Spleen (tissue), 11 donors: ENCODE measurements at regions not wholly inside any gene's neighbourhood (a gene's known extent, or its start where the extent isn't known, plus 50 kb on each side); places are given as distances from the start of the nearest gene placed in this dataset.

Source experiments
- DNase-seq: peaks from one replicate; pipeline ENCODE4 v3.0.0-alpha.2; 2020
- H3K27ac ChIP-seq, 8 donors: fragments of 200-600 bp; sonication (generic) in 7 of 8; 1 replicate in 4 of 8; 2 replicates in 4 of 8; pipeline versions ENCODE4 v1.5.0 to v1.8.0; 2016 to 2021; ENCODE audit warnings: inconsistent platforms in 4 of 8, mild to moderate bottlenecking in 4 of 8, moderate library complexity in 1 of 8
- H3K27me3 ChIP-seq, 7 donors: fragments of 200-600 bp; sonication (generic) in 6 of 7; replicated peaks in 1 of 7; 1 replicate in 4 of 7; 2 replicates in 3 of 7; pipeline versions ENCODE4 v1.5.0 to v1.8.0; 2016 to 2021; ENCODE audit warnings: inconsistent platforms in 3 of 7, mild to moderate bottlenecking in 1 of 7
- H3K36me3 ChIP-seq, 6 donors: fragments of 200-600 bp; sonication (generic) in 5 of 6; 1 replicate in 4 of 6; 2 replicates in 2 of 6; pipeline versions ENCODE4 v1.5.0 to v1.8.0; 2016 to 2021; ENCODE audit warnings: inconsistent platforms in 2 of 6
- H3K4me1 ChIP-seq, 6 donors: fragments of 200-600 bp; sonication (generic) in 5 of 6; 1 replicate in 3 of 6; 2 replicates in 3 of 6; pipeline versions ENCODE4 v1.5.0 to v1.8.0; 2016 to 2021; ENCODE audit warnings: inconsistent platforms in 3 of 6
- H3K4me3 ChIP-seq, 8 donors: fragments of 200-600 bp; sonication (generic) in 7 of 8; 1 replicate in 4 of 8; 2 replicates in 4 of 8; pipeline versions ENCODE4 v1.5.0 to v1.8.0; 2016 to 2021; ENCODE audit warnings: inconsistent platforms in 4 of 8, mild to moderate bottlenecking in 4 of 8, moderate library complexity in 2 of 8
- H3K9me3 ChIP-seq, 8 donors: fragments of 200-600 bp; sonication (generic) in 7 of 8; 1 replicate in 4 of 8; 2 replicates in 4 of 8; pipeline versions ENCODE4 v1.5.0 to v1.8.0; 2016 to 2021; ENCODE audit warnings: inconsistent platforms in 4 of 8
- CTCF ChIP-seq, 11 experiments: fragments of 200-600 bp in 7 of 11; fragments of 450-650 bp in 4 of 11; sonication (generic) in 4 of 11; IDR thresholded peaks in 8 of 11; conservative IDR thresholded peaks in 3 of 11; 1 replicate in 7 of 11; 2 replicates in 4 of 11; pipeline versions ENCODE4 v1.4.0 to v1.8.0; 2016 to 2021; ENCODE audit warnings: antibody characterized with exemption in 11 of 11, inconsistent platforms in 4 of 11, mild to moderate bottlenecking in 1 of 11
- POLR2A ChIP-seq, 3 donors: fragments of 450-650 bp; IDR thresholded peaks; one replicate each; pipeline ENCODE4 v1.5.1; 2017; ENCODE audit warnings: antibody characterized with exemption in 3 of 3, mild to moderate bottlenecking in 1 of 3
- POLR2AphosphoS5 ChIP-seq, 3 donors: sonication (generic); formaldehyde crosslinking; IDR thresholded peaks; one replicate each; pipeline ENCODE4 v1.5.1; 2017; ENCODE audit warnings: antibody characterized with exemption in 3 of 3
- WGBS, 5 donors: extraction: QIAGEN DNeasy Blood & Tissue Kit in 3 of 5; methylation state at CpG; one replicate each; pipeline versions ENCODE4 v1.1.5 to v1.1.7; 2013 to 2018; 5-methylcytosine and 5-hydroxymethylcytosine counted together
- intact Hi-C: fragments of 100-400 bp; cut with DNase I; formaldehyde crosslinking; loops from one replicate; pipeline ENCODE4 v1.15.0; 2023; ENCODE audit warnings: low total_unique reads
- donor health status: healthy with polysubstance abuse.
- donor health status: DM: no; HTN: no; CAD: no; lungs with moderate emphysema.
- donor health status: DM: no; HTN: no; CAD: no.
- donor health status: Bipolar disorder and iron deficiency.
- donor health status: healthy.
- donor health status: DM: no; HTN: no; CAD: no.
- donor health status: DM: yes; HTN: yes; CAD: no.

GRCh38 chr15:91717811-91718210, 135.7 kb upstream of the SLCO3A1 start:
- no peak overlapping the region for H3K4me3 ChIP-seq
- H3K36me3 ChIP-seq: no peaks in the 10 kb centered on the region
- H3K27me3 ChIP-seq: no peaks in the 10 kb centered on the region
- no peaks in the 10 kb centered on the region for H3K4me1 ChIP-seq
- intact Hi-C loops: no loop called here
- DNase-seq: no peak
- no peaks in the 10 kb centered on the region for H3K9me3 ChIP-seq
- H3K27ac ChIP-seq: no peak overlapping the region
- TF ChIP-seq POLR2A (IDR thresholded peaks at IDR 0.05): no peak
- TF ChIP-seq CTCF (IDR thresholded peaks at IDR 0.05 in 8 of 11, conservative IDR thresholded peaks at IDR 0.05 in 3 of 11): no peak
- TF ChIP-seq POLR2AphosphoS5 (IDR thresholded peaks at IDR 0.05): no peak
- 85 to 91% (median 89%) methylated on average over 3 of the region's 3 CpGs for WGBS, 5 donors

- no peak overlapping the region for H3K27ac ChIP-seq
- no peak for TF ChIP-seq POLR2A (IDR thresholded peaks at IDR 0.05)
- TF ChIP-seq CTCF (IDR thresholded peaks at IDR 0.05 in 8 of 11, conservative IDR thresholded peaks at IDR 0.05 in 3 of 11): no peak
- no peak for TF ChIP-seq POLR2AphosphoS5 (IDR thresholded peaks at IDR 0.05)
- no peak for DNase-seq
- WGBS, 5 donors: 74 to 90% (median 79%) methylated on average over 6 of the region's 6 CpGs
- H3K36me3 ChIP-seq: no peaks in the 10 kb centered on the region
- H3K9me3 ChIP-seq: peaks cover 0 to 4% (median 0%) of the 10 kb centered on the region in 8 donors
- H3K4me1 ChIP-seq: no peaks in the 10 kb centered on the region
- H3K4me3 ChIP-seq: no peak overlapping the region
- intact Hi-C loops: no loop called here
- H3K27me3 ChIP-seq: peaks cover 0 to 10% (median 0%) of the 10 kb centered on the region in 7 donors
Observed at GRCh38 chr15:91723959-91724358, 129.5 kb upstream of the SLCO3A1 start.

GRCh38 chr15:91733661-91734060, 119.8 kb upstream of the SLCO3A1 start:
- Histone ChIP-seq H3K27ac (no peak overlapping the region), H3K9me3 (peaks cover 0 to 4% (median 0%) of the 10 kb centered on the region in 8 donors), H3K4me3 (no peak overlapping the region), H3K36me3 (no peaks in the 10 kb centered on the region), H3K4me1 (no peaks in the 10 kb centered on the region), H3K27me3 (peaks cover 0 to 13% (median 0%) of the 10 kb centered on the region in 7 donors)
- TF ChIP-seq POLR2A (IDR thresholded peaks at IDR 0.05) (no peak), POLR2AphosphoS5 (IDR thresholded peaks at IDR 0.05) (no peak), CTCF (IDR thresholded peaks at IDR 0.05 in 8 of 11, conservative IDR thresholded peaks at IDR 0.05 in 3 of 11) (no peak)
- no peak for DNase-seq
- WGBS, 5 donors: 76 to 97% (median 85%) methylated on average over 6 of the region's 6 CpGs
- intact Hi-C loops: no loop called here

GRCh38 chr15:91737151-91737818, 116.2 kb upstream of the SLCO3A1 start:
- Histone ChIP-seq H3K36me3 (no peaks in the 10 kb centered on the region), H3K9me3 (no peaks in the 10 kb centered on the region), H3K27ac (no peak overlapping the region), H3K4me3 (no peak overlapping the region), H3K27me3 (peaks cover 0 to 18% (median 0%) of the 10 kb centered on the region in 7 donors), H3K4me1 (no peaks in the 10 kb centered on the region)
- TF ChIP-seq CTCF (IDR thresholded peaks at IDR 0.05 in 8 of 11, conservative IDR thresholded peaks at IDR 0.05 in 3 of 11) (no peak), POLR2AphosphoS5 (IDR thresholded peaks at IDR 0.05) (no peak), POLR2A (IDR thresholded peaks at IDR 0.05) (no peak)
- no peak for DNase-seq
- 75 to 85% (median 80%) methylated on average over 13 of the region's 13 CpGs for WGBS, 5 donors
- intact Hi-C loops: no loop called here
